ENCODE measurements at regions not wholly inside any gene's neighbourhood (a gene's known extent, or its start where the extent isn't known, plus 50 kb on each side); places are given as distances from the start of the nearest gene placed in this dataset.

- Histone ChIP-seq H3K27ac (ENCODE audit: control insufficient read depth, insufficient read depth) (no peak overlapping the region), H3K4me1 (ENCODE audit: control insufficient read depth, insufficient read depth, low read length) (no peaks in the 10 kb centered on the region), H3K4me3 (no peak overlapping the region), H4K20me1 (ENCODE audit: control insufficient read depth, insufficient read depth) (no peaks in the 10 kb centered on the region), H3K36me3 (ENCODE audit: control insufficient read depth in 2 of 2, insufficient read depth in 2 of 2, low read length in 1 of 2) (no peaks in the 10 kb centered on the region), H3K79me2 (ENCODE audit: control insufficient read depth, insufficient read depth, low read length) (no peaks in the 10 kb centered on the region), H3K27me3 (replicated peaks in 1 of 2; ENCODE audit: control insufficient read depth in 2 of 2, insufficient read depth in 2 of 2, low read length in 1 of 2) (no peaks in the 10 kb centered on the region), H3K9me3 (replicated peaks; ENCODE audit: control insufficient read depth, insufficient read depth, low read length) (no peaks in the 10 kb centered on the region), H3K9ac (ENCODE audit: control insufficient read depth, insufficient read depth, low read length) (no peak overlapping the region), H2AFZ (ENCODE audit: control insufficient read depth, low read depth, low read length) (no peak overlapping the region), H3K4me2 (ENCODE audit: control insufficient read depth, insufficient read depth) (no peak overlapping the region)
- TF ChIP-seq ZBTB33 (IDR thresholded peaks at IDR 0.05) (no peak), HDAC6 (IDR thresholded peaks at IDR 0.05; ENCODE audit: unreplicated experiment) (no peak), KAT2A (conservative IDR thresholded peaks at IDR 0.05; ENCODE audit: control insufficient read depth, low read depth, low read length) (no peak), ZZZ3 (IDR thresholded peaks at IDR 0.05; ENCODE audit: control insufficient read depth, insufficient read length, low read depth) (no peak), TCF7 (IDR thresholded peaks at IDR 0.05; ENCODE audit: borderline replicate concordance) (no peak), CREB1 (IDR thresholded peaks at IDR 0.05; ENCODE audit: low read depth) (no peak), KDM1A (IDR thresholded peaks at IDR 0.05; ENCODE audit: borderline replicate concordance) (no peak)
- no peak for FAIRE-seq
- ChIA-PET POLR2A (no interaction called here), RAD21 (ENCODE audit: unreplicated experiment) (no interaction called here), SMC1A (ENCODE audit: uncharacterized antibody, unreplicated experiment) (no interaction called here), CTCF (no interaction called here)
- intact Hi-C loops (cut with micrococcal nuclease; ENCODE audit: unreplicated experiment) = no loop called here
- in situ Hi-C loops (cut with MboI) = no loop called here
- DNase-seq (ENCODE audit: low read depth, low spot score) = no peak
- no peak for ATAC-seq
- no TSS peak for BruUV-seq (replicated peaks)
- 1% methylated on average over 4 of the region's 4 CpGs for WGBS (ENCODE audit: insufficient coverage, insufficient replicate concordance, low lambda C conversion rate, missing lambda C conversion rate)
These were observed 285.3 kb downstream of the RAD51AP2 start for GRCh38 chr2:17232776-17233556.
